ENCODE measurements at regions not wholly inside any gene's neighbourhood (a gene's known extent, or its start where the extent isn't known, plus 50 kb on each side); places are given as distances from the start of the nearest gene placed in this dataset.

DNA sequence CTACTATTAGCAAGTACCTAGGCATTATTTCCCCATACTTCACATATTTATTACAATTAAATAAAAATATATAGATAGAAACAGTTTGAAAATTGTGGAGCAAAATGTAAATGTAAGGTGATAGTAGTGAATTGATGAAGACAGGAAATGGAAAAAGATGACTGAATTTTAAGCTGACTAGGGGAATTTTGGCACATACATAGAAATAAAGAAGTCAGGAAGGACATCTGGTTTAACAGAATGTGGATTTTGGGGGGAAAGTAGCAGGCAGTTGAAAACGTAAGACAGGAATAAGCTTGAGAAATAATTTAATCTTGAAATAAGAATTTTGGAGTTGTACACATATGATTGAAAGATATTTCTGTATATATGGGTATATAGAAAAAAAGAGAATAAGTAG lies 701.7 kb upstream of the CITED2 start:
- TF ChIP-seq CTCF (IDR thresholded peaks at IDR 0.05; ENCODE audit: insufficient read depth, low read depth, low read length) = no peak
- no peak for TF ChIP-seq EZH2 (IDR thresholded peaks at IDR 0.05; ENCODE audit: insufficient read depth, low read length)
